MCF 10A (cell line): ENCODE measurements at regions not wholly inside any gene's neighbourhood (a gene's known extent, or its start where the extent isn't known, plus 50 kb on each side); places are given as distances from the start of the nearest gene placed in this dataset.
A peak's percentile ranks its signal among the peaks of the same experiment; 100 is the strongest.

Experiments
- BruUV-seq: library from RNA; stranded (reverse); fragments of 400-500 nt; replicated peaks from 2 replicates; lab custom pipeline; 2021; lab: Mats Ljungman, UMichigan
- CTCF ChIA-PET: fragments of 300-600 bp; sonication (Branson Sonifier 250); formaldehyde crosslinking; extraction: SDS; loops from one replicate; lab custom pipeline; 2021; ENCODE audit warnings: antibody characterized with exemption, inconsistent platforms; lab: Yijun Ruan, JAX
- POLR2A ChIA-PET: fragments of 300-600, 350-650 bp; sonication (Branson Sonifier 250); formaldehyde crosslinking; extraction: SDS; loops from one replicate; lab custom pipeline; 2020; ENCODE audit warnings: antibody characterized with exemption, inconsistent platforms; lab: Yijun Ruan, JAX
- DNase-seq: peaks from one replicate; pipeline ENCODE4 v3.0.0-alpha.2; 2018; ENCODE audit not compliant: unreplicated experiment
- H3K27ac Mint-ChIP-seq: one replicate; pipeline ENCODE4 v1.8.0; 2022; ENCODE audit warnings: mild to moderate bottlenecking, low read depth, mixed read lengths; ENCODE audit not compliant: unreplicated experiment
- H3K27me3 Mint-ChIP-seq: one replicate; pipeline ENCODE4 v1.8.0; 2022; ENCODE audit warnings: mixed read lengths; ENCODE audit not compliant: insufficient read depth, unreplicated experiment
- H3K36me3 Mint-ChIP-seq: one replicate; pipeline ENCODE4 v1.8.0; 2022; ENCODE audit warnings: mild to moderate bottlenecking, moderate library complexity, mixed read lengths; ENCODE audit not compliant: insufficient read depth, unreplicated experiment
- H3K4me1 Mint-ChIP-seq: one replicate; pipeline ENCODE4 v1.8.0; 2022; ENCODE audit warnings: mixed read lengths; ENCODE audit not compliant: insufficient read depth, unreplicated experiment
- H3K4me3 Mint-ChIP-seq: one replicate; pipeline ENCODE4 v1.8.0; 2022; ENCODE audit warnings: mild to moderate bottlenecking, moderate library complexity, mixed read lengths; ENCODE audit not compliant: unreplicated experiment
- H3K9me3 Mint-ChIP-seq: one replicate; pipeline ENCODE4 v1.8.0; 2022; ENCODE audit warnings: mixed read lengths; ENCODE audit not compliant: unreplicated experiment
- intact Hi-C: fragments of 100-400 bp; cut with micrococcal nuclease; formaldehyde crosslinking; loops from 2 replicates; pipeline ENCODE4 v1.14.1; 2022
- TF ChIP-seq, protein P1 (sequence below): fragments of 200-600 bp; IDR thresholded peaks from one replicate; pipeline ENCODE4 v1.8.0; 2022; ENCODE audit warnings: antibody characterized with exemption, mild to moderate bottlenecking; ENCODE audit not compliant: unreplicated experiment

DNA sequence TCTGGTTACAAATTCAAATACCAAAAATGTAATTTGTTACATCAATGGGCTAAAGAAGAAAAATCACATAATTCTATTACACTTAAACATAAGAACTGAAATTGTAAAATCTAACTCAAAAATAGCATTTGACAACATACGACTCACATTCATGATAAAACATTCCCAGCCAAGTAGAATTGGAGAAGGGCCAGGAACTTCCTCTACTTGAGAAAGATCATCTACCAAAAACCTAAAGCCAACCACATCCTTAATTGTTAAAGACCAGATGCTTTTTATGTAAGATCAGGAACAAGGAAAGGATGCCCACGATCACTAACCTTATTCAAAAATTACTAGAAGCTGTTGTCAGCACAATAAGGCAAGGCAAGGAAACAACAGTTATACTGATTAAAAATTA lies 1819.8 kb upstream of the C9orf72 start:
- Mint-ChIP-seq H3K9me3 (peaks cover 7% of the 10 kb centered on the region), H3K27ac (no peak overlapping the region)

DNA sequence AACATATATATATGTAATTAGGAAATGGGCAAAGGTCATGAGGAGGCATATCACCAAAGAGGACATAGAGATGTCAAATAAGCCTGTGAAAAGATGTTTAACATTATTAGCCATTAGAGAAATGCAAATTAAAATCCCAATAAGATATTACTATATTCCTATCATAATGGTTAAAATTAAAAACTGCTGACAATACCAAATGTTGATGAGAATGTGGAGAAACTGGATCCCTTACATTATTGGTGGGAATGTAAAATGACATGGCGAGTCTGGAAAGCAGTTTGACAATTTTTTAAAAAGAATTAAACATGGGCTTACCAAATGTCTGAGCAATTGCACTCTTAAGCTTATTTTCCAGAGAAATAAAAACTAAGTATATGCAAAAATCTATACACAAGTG lies 1821.6 kb upstream of the C9orf72 start:
- TF ChIP-seq, protein P1, sequence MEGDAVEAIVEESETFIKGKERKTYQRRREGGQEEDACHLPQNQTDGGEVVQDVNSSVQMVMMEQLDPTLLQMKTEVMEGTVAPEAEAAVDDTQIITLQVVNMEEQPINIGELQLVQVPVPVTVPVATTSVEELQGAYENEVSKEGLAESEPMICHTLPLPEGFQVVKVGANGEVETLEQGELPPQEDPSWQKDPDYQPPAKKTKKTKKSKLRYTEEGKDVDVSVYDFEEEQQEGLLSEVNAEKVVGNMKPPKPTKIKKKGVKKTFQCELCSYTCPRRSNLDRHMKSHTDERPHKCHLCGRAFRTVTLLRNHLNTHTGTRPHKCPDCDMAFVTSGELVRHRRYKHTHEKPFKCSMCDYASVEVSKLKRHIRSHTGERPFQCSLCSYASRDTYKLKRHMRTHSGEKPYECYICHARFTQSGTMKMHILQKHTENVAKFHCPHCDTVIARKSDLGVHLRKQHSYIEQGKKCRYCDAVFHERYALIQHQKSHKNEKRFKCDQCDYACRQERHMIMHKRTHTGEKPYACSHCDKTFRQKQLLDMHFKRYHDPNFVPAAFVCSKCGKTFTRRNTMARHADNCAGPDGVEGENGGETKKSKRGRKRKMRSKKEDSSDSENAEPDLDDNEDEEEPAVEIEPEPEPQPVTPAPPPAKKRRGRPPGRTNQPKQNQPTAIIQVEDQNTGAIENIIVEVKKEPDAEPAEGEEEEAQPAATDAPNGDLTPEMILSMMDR: no peak
- Mint-ChIP-seq H3K4me3 (no peak overlapping the region), H3K36me3 (no peaks in the 10 kb centered on the region), H3K27me3 (no peaks in the 10 kb centered on the region), H3K9me3 (peaks cover 7% of the 10 kb centered on the region), H3K27ac (no peak overlapping the region), H3K4me1 (no peaks in the 10 kb centered on the region)
- intact Hi-C loops: no loop called here
- CTCF ChIA-PET: no interaction called here
- no TSS peak for BruUV-seq
- DNase-seq: no peak
- POLR2A ChIA-PET: no interaction called here

More for the DNA sequence above, 1819.8 kb upstream of the C9orf72 start:
- POLR2A ChIA-PET: no interaction called here
- TF ChIP-seq, protein P1: no peak
- CTCF ChIA-PET: interaction anchor here (0.6 kb wide), 1 partner anchor 30 kb away, joined by 5 read pairs; no protein-coding TSS in a partner anchor
- no peaks in the 10 kb centered on the region for H3K27me3 Mint-ChIP-seq
- no peak overlapping the region for H3K4me3 Mint-ChIP-seq
- H3K4me1 Mint-ChIP-seq: no peaks in the 10 kb centered on the region
- no TSS peak for BruUV-seq
- intact Hi-C loops: no loop called here
- peak; percentile 43 for DNase-seq
- no peaks in the 10 kb centered on the region for H3K36me3 Mint-ChIP-seq

DNA sequence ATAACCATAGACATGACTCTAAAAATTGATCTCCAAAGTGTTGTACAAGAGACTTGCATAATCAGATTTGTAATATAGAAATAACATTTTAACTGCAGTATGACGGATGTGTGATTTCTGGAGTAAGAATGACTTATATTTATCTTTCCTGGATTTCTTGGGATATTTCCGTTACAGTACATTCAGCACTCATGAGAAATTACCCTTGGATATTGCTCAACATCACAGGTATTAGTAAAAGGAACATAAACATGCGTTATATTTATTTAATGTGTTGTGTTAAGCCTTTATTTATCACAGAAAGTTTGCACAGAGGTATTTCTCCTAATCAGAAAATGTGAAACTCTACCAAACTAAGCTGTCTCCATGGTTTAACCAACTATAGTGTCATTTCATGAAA lies 1823.9 kb upstream of the C9orf72 start:
- intact Hi-C loops: no loop called here
- ChIA-PET CTCF (no interaction called here), POLR2A (no interaction called here)
- no TSS peak for BruUV-seq
- no peaks in the 10 kb centered on the region for H3K4me1 Mint-ChIP-seq
- H3K27me3 Mint-ChIP-seq: no peaks in the 10 kb centered on the region
- no peaks in the 10 kb centered on the region for H3K36me3 Mint-ChIP-seq
- TF ChIP-seq, protein P1: no peak
- H3K4me3 Mint-ChIP-seq: no peak overlapping the region
- peak; percentile 65 for DNase-seq
- H3K27ac Mint-ChIP-seq: no peak overlapping the region
- H3K9me3 Mint-ChIP-seq: no peaks in the 10 kb centered on the region

DNA sequence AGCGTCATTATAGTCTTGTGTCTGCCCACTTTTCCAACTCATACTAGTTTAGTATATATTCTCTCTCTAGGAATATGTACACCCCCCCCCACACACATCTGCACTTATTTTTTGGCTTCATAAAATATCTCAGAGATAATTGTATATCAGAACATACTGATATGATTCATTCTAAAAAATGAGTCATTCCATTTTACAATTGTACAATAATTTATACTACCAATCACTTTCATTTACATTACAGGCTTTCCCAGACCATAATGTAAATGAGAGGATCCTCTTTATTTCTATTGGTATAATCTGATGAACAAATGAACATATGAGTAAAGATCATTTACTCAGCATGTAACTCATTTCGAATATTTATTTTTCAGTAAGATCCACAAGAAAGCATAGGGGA lies 1842.9 kb upstream of the C9orf72 start:
- TF ChIP-seq, protein P1: no peak
- ChIA-PET CTCF (no interaction called here), POLR2A (no interaction called here)
- H3K27ac Mint-ChIP-seq: no peak overlapping the region
- peaks cover 7% of the 10 kb centered on the region for H3K36me3 Mint-ChIP-seq
- no TSS peak for BruUV-seq
- intact Hi-C loops: no loop called here
- DNase-seq: no peak
- no peaks in the 10 kb centered on the region for H3K27me3 Mint-ChIP-seq
- H3K9me3 Mint-ChIP-seq: no peaks in the 10 kb centered on the region
- no peak overlapping the region for H3K4me3 Mint-ChIP-seq
- H3K4me1 Mint-ChIP-seq: no peaks in the 10 kb centered on the region
